GM18511 (cell line): ENCODE measurements at regions not wholly inside any gene's neighbourhood (a gene's known extent, or its start where the extent isn't known, plus 50 kb on each side); places are given as distances from the start of the nearest gene placed in this dataset.

Source experiments
- ATAC-seq: cut with Tn5 transposase; IDR thresholded peaks from one replicate; pipeline ENCODE4 v1.9.1; 2021; ENCODE audit warnings: mild to moderate bottlenecking, moderate library complexity; ENCODE audit not compliant: unreplicated experiment

GRCh38 chr5:159385536-159385935, 55.2 kb upstream of the IL12B start:
- ATAC-seq, result no peak

- ATAC-seq, result no peak
Measured at GRCh38 chr5:159386028-159386711, 55.9 kb upstream of the IL12B start.

GRCh38 chr5:159392871-159393270, 62.6 kb upstream of the IL12B start:
- no peak for ATAC-seq

- no peak for ATAC-seq
Measured at GRCh38 chr5:159393854-159394274, 63.6 kb upstream of the IL12B start.

GRCh38 chr5:159395202-159395601, 64.9 kb upstream of the IL12B start:
- no peak for ATAC-seq

GRCh38 chr5:159398936-159399335, 68.6 kb upstream of the IL12B start:
- ATAC-seq, result no peak

- ATAC-seq, result no peak
Measured at GRCh38 chr5:159400476-159400875, 70.2 kb upstream of the IL12B start.

- ATAC-seq, result no peak
Measured at GRCh38 chr5:159402311-159402710, 72.0 kb upstream of the IL12B start.

- no peak for ATAC-seq
Measured at GRCh38 chr5:159402856-159403255, 72.6 kb upstream of the IL12B start.

- no peak for ATAC-seq
Measured at GRCh38 chr5:159403906-159404681, 73.8 kb upstream of the IL12B start.

GRCh38 chr5:159405611-159406031, 75.3 kb upstream of the IL12B start:
- ATAC-seq, result peak; percentile 61

- no peak for ATAC-seq
Measured at GRCh38 chr5:159406571-159406970, 76.3 kb upstream of the IL12B start.

- peak; percentile 59 for ATAC-seq
Measured at GRCh38 chr5:159409801-159410200, 79.5 kb upstream of the IL12B start.

- ATAC-seq, result no peak
Measured at GRCh38 chr5:159410480-159410879, 80.2 kb upstream of the IL12B start.

- ATAC-seq, result no peak
Measured at GRCh38 chr5:159411115-159411514, 80.8 kb upstream of the IL12B start.

GRCh38 chr5:159412284-159413046, 82.2 kb upstream of the IL12B start:
- peak; percentile 74 for ATAC-seq

- ATAC-seq, result no peak
Measured at GRCh38 chr5:159414021-159414420, 83.7 kb upstream of the IL12B start.

GRCh38 chr5:159415301-159415937, 85.1 kb upstream of the IL12B start:
- no peak for ATAC-seq

- no peak for ATAC-seq
Measured at GRCh38 chr5:159416438-159416837, 86.2 kb upstream of the IL12B start.

GRCh38 chr5:159417170-159417569, 86.9 kb upstream of the IL12B start:
- no peak for ATAC-seq

GRCh38 chr5:159419576-159419975, 89.3 kb upstream of the IL12B start:
- ATAC-seq, result no peak
